Central memory CD8-positive, alpha-beta T cell (primary cell): ENCODE measurements at regions not wholly inside any gene's neighbourhood (a gene's known extent, or its start where the extent isn't known, plus 50 kb on each side); places are given as distances from the start of the nearest gene placed in this dataset.
"Not testable (repeated sequence)": the region's sequence is repeated elsewhere in the genome, so short reads cannot be mapped to it uniquely, and the experiment has no call there.

Source experiments
- ATAC-seq: fragments of 150-1000 bp; cut with Tn5 transposase; replicated peaks from 2 replicates; pipeline ENCODE4 v1.10.0; 2022; ENCODE audit warnings: mild to moderate bottlenecking, moderate FRiP score, moderate number of reproducible peaks; ENCODE audit not compliant: poor library complexity, severe bottlenecking; ENCODE audit errors: extremely low read depth
- DNase-seq, 2 donors: peaks; one replicate each; pipeline ENCODE4 v3.0.0; 2021; ENCODE audit warnings: low spot score in 2 of 2
- H3K27ac Mint-ChIP-seq: one replicate; pipeline ENCODE4 v1.8.0; 2022; ENCODE audit warnings: low read depth, mild to moderate bottlenecking, moderate library complexity, mixed read lengths
- H3K27me3 Mint-ChIP-seq: one replicate; pipeline ENCODE4 v1.8.0; 2022; ENCODE audit warnings: mixed read lengths
- H3K36me3 Mint-ChIP-seq: one replicate; pipeline ENCODE4 v1.8.0; 2022; ENCODE audit warnings: mild to moderate bottlenecking, moderate library complexity, mixed read lengths; ENCODE audit not compliant: insufficient read depth
- H3K4me1 Mint-ChIP-seq: one replicate; pipeline ENCODE4 v1.8.0; 2022; ENCODE audit warnings: mixed read lengths
- H3K4me3 Mint-ChIP-seq: one replicate; pipeline ENCODE4 v1.8.0; 2022; ENCODE audit warnings: mild to moderate bottlenecking, moderate library complexity, mixed read lengths
- H3K9me3 Mint-ChIP-seq: one replicate; pipeline ENCODE4 v1.8.0; 2022; ENCODE audit warnings: mixed read lengths

DNA sequence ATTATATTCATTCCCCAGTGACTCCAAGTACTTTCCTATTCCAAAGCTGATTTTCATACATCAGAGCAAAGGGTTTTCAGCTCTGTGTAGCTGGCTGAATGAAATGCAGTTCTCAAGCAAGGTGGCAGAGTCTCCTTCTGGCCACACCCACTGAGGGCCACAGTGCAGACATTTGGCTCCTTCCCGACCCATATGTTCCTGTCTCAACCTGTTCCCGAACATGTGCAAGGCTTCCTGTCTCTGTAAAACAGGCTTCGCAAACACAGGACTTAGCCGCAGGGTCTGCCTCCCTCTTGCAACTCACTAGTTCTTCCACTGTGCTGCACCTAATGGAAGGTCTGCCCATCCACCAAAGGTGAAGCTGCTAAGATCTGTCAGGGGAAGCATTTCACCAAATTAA is 249.2 kb downstream of the MID1IP1 start:
- no peaks in the 10 kb centered on the region for H3K4me1 Mint-ChIP-seq
- H3K9me3 Mint-ChIP-seq, result no peaks in the 10 kb centered on the region
- H3K4me3 Mint-ChIP-seq, result no peak overlapping the region
- H3K27me3 Mint-ChIP-seq, result peaks cover 18% of the 10 kb centered on the region
- H3K36me3 Mint-ChIP-seq, result no peaks in the 10 kb centered on the region
- H3K27ac Mint-ChIP-seq, result no peak overlapping the region
- ATAC-seq, result no peak
- DNase-seq, result no peak

DNA sequence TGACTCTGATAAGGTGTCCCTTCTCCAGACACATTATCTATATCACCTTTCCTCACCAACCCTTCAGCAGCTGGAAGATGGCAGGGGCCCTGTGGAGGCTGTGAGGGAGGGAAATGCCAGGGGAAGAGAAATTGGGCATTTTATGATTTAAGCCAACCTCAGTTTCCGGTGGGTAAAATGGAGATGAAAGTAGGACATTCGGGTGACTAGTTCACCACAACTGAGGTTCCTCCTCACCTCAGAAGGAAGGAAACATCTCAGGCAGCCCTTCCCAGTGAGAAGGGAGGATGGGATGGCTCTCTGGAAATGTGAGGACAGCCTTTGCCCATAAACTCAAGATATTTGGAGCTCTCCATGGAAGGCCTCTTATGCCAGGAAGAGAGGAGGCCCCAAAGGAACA is 251.5 kb downstream of the MID1IP1 start:
- H3K27me3 Mint-ChIP-seq, result peaks cover 18% of the 10 kb centered on the region
- no peaks in the 10 kb centered on the region for H3K4me1 Mint-ChIP-seq
- no peak for ATAC-seq

DNA sequence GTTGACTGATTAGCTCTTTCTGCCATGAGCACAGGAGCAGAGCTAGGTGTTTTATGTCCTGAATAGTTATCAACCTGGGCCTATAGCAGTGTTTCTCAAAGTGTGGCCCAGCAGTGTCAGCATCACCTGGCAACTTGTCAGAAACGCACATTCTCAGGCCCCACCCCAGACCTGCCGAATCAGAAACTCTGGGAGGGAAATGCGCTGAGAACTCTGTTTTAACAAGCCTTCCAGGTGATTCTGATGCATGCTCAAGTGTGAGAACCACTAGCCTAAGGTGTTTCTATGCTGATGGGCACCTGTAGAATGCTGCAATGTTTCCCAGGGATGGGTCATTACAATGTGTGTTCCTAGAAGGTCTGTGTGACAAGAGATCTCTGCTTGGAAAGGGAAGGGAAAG is 257.5 kb downstream of the MID1IP1 start:
- Mint-ChIP-seq H3K4me1 (no peaks in the 10 kb centered on the region), H3K4me3 (no peak overlapping the region), H3K27ac (no peak overlapping the region), H3K27me3 (peaks cover 17% of the 10 kb centered on the region), H3K9me3 (no peaks in the 10 kb centered on the region), H3K36me3 (no peaks in the 10 kb centered on the region)
- ATAC-seq (no peak), DNase-seq (no peak)

More for the DNA sequence above, 251.5 kb downstream of the MID1IP1 start:
- Mint-ChIP-seq H3K9me3 (no peaks in the 10 kb centered on the region), H3K27ac (no peak overlapping the region), H3K4me3 (no peak overlapping the region), H3K36me3 (no peaks in the 10 kb centered on the region)
- DNase-seq, result no peak

DNA sequence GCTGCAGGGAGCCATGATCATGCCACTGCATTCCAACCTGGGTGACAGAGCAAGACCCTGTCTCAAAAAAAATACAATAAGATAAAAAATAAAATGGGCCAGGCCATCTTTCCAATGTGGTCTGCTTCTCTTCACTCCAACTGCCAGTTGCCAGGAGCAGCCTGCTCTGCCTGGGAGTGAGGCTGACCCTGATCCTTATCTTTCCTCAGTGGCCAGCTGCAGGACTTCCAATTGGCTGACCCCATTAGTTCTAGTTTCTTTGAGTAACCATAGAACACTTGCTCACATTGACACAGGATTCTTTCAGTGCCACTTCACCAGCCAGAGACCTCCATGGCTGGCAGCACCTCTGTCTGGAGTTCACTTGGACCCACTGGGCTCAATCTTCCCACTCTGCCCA is 258.6 kb downstream of the MID1IP1 start:
- H3K9me3 Mint-ChIP-seq, result no peaks in the 10 kb centered on the region
- DNase-seq (no peak), ATAC-seq (no peak)
- no peaks in the 10 kb centered on the region for H3K4me1 Mint-ChIP-seq
- H3K4me3 Mint-ChIP-seq, result no peak overlapping the region
- no peaks in the 10 kb centered on the region for H3K36me3 Mint-ChIP-seq
- no peak overlapping the region for H3K27ac Mint-ChIP-seq
- H3K27me3 Mint-ChIP-seq, result peaks cover 11% of the 10 kb centered on the region

DNA sequence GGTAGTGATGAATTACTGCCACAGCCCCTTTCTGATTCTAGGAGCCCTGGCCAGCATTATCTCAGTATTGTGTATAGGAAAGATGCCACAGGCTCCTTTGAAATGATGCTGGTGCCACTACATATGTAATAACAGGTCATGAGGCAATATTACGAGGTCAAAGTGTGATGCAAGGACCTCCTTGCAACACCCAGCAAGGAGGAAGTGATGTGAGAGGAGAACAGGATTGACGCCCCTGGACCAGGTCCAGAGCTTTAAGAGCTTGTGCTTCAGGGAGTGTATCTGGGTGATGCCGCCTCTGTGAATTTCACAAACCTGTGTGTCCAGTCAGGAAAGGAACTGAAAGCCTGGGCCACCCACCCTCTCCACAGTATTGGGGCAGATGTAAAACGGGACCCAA is 261.8 kb downstream of the MID1IP1 start:
- Mint-ChIP-seq H3K27ac (no peak overlapping the region), H3K4me3 (no peak overlapping the region), H3K4me1 (no peaks in the 10 kb centered on the region), H3K36me3 (no peaks in the 10 kb centered on the region), H3K9me3 (no peaks in the 10 kb centered on the region), H3K27me3 (peaks cover 9% of the 10 kb centered on the region)
- DNase-seq (no peak), ATAC-seq (no peak)

DNA sequence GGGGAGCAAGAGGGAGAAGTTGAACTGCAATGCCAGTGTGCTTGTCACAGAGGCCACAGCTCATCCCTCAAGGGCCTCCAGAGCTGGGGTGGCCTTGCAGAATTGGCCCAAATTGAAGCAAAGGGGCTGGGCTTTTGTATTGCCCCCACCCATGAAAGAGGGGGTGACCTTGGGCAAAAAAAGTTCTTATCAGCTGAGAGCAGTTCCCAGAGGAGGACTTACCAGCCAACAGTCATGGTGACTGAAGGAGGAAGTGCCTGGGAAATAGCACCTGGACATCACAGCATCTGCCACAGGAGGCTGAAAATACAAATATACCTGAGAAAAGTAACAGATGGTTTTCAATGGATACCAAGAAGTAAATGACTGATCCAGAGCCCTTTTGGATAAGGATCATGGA is 262.4 kb downstream of the MID1IP1 start:
- Mint-ChIP-seq H3K27me3 (peaks cover 9% of the 10 kb centered on the region), H3K9me3 (no peaks in the 10 kb centered on the region), H3K36me3 (no peaks in the 10 kb centered on the region), H3K4me1 (no peaks in the 10 kb centered on the region), H3K27ac (no peak overlapping the region), H3K4me3 (no peak overlapping the region)
- ATAC-seq (no peak), DNase-seq (no peak)

DNA sequence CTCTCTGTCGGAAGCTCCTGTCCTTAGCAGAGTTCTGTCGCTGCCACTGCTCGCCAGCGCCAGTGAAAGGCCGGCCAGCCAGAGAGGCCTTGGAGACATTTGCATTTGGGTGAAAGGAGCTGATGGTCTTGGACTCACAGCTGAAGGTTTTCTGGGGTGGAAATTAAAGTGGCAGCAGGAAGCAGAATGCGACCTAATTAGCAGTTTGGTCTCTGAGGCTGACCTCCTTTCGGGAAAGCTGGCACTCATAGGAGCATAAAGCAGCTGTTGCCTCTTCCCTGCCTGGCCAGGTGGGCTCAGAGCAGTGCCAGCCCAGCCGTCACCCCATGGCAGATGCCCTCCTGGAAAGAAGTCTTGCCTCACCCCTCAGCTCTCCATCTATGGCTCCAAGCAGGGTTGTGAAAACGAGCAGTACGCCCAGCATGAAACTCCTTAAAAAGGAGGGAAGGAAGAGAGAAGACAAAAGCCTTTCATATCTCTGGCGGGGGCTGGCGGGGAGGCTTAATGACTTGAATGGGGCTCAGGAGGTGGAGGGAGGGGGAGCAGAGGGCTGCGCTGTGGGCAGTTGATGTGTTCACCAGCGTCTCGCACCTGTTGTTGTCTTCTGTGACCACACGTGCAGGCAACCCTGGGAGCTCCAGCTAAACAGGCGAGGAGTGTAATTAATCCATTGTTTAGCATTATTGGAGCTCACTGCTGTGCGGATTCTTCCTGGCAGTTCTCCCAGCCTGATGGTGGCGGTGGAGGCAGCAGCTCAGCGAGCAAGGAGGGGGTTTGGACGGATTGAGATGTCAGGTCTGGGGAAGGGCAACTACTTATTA is 264.0 kb downstream of the MID1IP1 start:
- no peak for ATAC-seq
- Mint-ChIP-seq H3K4me3 (no peak overlapping the region), H3K27ac (no peak overlapping the region), H3K27me3 (peaks cover 9% of the 10 kb centered on the region), H3K36me3 (no peaks in the 10 kb centered on the region), H3K4me1 (no peaks in the 10 kb centered on the region), H3K9me3 (no peaks in the 10 kb centered on the region)
- DNase-seq, result no peak

DNA sequence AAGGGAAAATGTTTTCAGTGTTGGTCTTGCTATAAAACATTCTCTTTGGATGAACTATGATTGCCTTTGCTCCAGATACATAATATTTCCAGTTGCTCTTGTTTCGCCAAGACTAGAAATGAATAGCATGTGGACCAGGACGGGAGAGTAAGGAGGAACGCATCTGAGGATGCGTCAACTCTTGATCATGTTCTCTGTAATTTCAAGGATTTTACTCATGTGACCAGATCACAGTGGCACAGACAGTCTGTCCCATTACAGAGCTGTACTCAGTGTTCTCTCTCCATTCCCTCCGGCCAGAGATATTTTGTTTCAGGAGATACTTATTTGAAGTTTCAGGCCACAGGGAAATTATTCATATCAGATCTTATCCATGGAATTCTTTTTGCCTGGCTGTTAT is 266.6 kb downstream of the MID1IP1 start:
- peaks cover 7% of the 10 kb centered on the region for H3K27me3 Mint-ChIP-seq
- no peaks in the 10 kb centered on the region for H3K9me3 Mint-ChIP-seq
- no peak overlapping the region for H3K4me3 Mint-ChIP-seq
- no peaks in the 10 kb centered on the region for H3K36me3 Mint-ChIP-seq
- H3K27ac Mint-ChIP-seq, result no peak overlapping the region
- H3K4me1 Mint-ChIP-seq, result no peaks in the 10 kb centered on the region
- DNase-seq (no peak), ATAC-seq (no peak)

DNA sequence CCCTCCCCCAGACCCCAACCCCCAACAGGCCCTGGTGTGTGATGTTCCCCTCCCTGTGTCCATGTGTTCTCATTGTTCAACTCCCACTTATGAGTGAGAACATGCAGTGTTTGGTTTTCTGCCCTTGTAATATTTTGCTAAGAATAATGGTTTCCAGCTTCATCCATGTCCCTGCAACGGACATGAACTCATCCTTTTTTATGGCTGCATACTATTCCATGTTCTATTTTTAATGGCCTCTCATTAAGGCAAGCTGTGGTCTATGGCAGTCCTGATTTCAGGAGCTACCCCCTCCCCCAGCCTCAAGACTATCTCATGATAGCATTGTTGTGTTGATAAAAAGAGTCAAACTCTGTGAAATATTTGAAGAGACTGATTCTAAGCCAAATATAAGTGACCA is 267.4 kb downstream of the MID1IP1 start:
- ATAC-seq, DNase-seq, H3K4me3 Mint-ChIP-seq, H3K9me3 Mint-ChIP-seq, H3K27ac Mint-ChIP-seq, H3K4me1 Mint-ChIP-seq, H3K36me3 Mint-ChIP-seq: not testable (repeated sequence)
- peaks cover 14% of the 10 kb centered on the region for H3K27me3 Mint-ChIP-seq

DNA sequence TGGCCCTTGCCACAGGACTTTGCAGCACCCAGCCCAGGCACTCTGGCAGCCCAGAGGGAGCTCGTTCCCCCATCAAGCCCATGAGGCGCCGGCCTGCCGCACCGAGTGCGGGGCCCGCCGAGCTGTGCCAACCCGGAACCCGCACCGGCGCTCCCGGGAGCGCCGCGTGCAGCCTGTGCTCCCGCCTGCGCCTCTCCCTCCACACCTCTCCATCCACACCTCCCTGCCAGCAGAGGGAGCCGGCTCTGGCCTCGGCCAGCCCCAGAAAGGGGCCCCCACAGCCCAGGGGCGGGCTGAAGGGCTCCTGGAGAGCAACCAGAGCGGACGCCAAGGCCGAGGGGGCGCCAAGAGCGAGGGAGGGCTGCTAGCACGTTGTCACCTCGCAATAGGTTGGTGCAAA is 268.8 kb downstream of the MID1IP1 start:
- H3K36me3 Mint-ChIP-seq, result peaks cover 1% of the 10 kb centered on the region
- no peak overlapping the region for H3K27ac Mint-ChIP-seq
- ATAC-seq, result no peak
- no peak for DNase-seq
- H3K4me1 Mint-ChIP-seq, result no peaks in the 10 kb centered on the region
- H3K4me3 Mint-ChIP-seq, result no peak overlapping the region
- peaks cover 18% of the 10 kb centered on the region for H3K27me3 Mint-ChIP-seq
- no peaks in the 10 kb centered on the region for H3K9me3 Mint-ChIP-seq

DNA sequence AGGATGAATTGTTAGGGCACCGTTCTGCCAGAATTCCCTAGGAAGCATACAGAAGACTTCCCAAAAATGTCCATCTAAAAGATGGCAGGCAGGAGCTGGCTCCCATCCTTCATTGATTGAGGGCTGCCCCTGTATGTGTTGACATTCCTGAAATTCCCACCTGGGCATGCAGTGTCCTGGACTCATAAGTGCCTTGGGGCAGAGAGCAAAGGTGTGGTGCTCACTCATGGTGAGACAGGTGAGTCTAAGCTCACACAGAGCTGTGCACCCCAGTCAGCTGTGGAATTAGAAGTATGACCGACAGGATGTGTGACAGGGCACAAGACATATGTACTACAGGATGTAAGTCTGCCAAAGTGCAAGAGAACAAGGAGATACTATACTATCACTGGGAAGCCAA is 271.9 kb downstream of the MID1IP1 start:
- DNase-seq (no peak), ATAC-seq (no peak)
- Mint-ChIP-seq H3K36me3 (peaks cover 1% of the 10 kb centered on the region), H3K4me3 (no peak overlapping the region), H3K4me1 (no peaks in the 10 kb centered on the region), H3K27me3 (peaks cover 23% of the 10 kb centered on the region), H3K9me3 (no peaks in the 10 kb centered on the region), H3K27ac (no peak overlapping the region)

DNA sequence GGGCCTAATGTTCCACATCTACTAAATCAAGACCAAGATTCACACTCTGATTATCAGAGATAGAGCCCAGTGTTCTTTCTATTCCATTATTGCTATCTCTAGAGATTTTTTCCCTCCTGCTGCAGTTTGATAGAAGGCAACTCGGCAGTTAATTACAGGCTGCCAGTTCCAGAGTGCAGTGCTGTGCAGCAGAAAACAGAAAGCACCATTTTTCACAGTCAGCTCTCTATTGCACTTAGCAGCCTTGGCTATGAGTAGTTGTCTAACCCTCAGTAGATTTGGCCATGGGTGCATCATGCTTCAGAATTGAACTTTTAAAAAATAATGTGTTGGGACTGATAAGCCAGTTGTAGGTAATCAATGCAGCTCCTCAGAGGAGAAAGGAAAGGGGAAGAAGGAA is 295.3 kb downstream of the MID1IP1 start:
- Mint-ChIP-seq H3K4me1 (no peaks in the 10 kb centered on the region), H3K9me3 (no peaks in the 10 kb centered on the region), H3K27ac (no peak overlapping the region), H3K36me3 (no peaks in the 10 kb centered on the region), H3K4me3 (no peak overlapping the region), H3K27me3 (peaks cover 21% of the 10 kb centered on the region)
- DNase-seq (no peak), ATAC-seq (no peak)

DNA sequence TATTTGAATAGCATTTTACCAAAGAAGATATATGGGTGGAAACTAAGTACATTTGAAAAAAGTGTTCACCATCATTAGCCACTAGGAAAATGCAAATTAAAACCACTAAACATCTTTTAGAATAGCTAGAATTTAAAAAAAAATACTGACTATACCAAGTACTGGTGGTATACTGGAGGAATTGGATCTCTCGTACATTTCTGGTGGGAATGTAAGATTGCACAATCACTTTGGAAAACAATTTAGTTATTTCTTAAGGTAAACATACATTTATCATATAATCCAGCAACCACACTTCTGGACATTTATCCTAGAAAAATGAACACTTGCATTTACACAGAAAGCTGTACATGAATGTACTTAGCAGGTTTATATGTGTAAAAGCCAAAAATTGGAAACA is 303.5 kb downstream of the MID1IP1 start:
- no peak for ATAC-seq
- H3K4me3 Mint-ChIP-seq, result no peak overlapping the region
- H3K9me3 Mint-ChIP-seq, result no peaks in the 10 kb centered on the region
- H3K27me3 Mint-ChIP-seq, result peaks cover 33% of the 10 kb centered on the region
- DNase-seq, result no peak
- H3K27ac Mint-ChIP-seq, result no peak overlapping the region
- no peaks in the 10 kb centered on the region for H3K4me1 Mint-ChIP-seq
- H3K36me3 Mint-ChIP-seq, result no peaks in the 10 kb centered on the region
